H9 (cell line): ENCODE measurements at regions not wholly inside any gene's neighbourhood (a gene's known extent, or its start where the extent isn't known, plus 50 kb on each side); places are given as distances from the start of the nearest gene placed in this dataset.

Experiments
- DNase-seq: peaks from one replicate; pipeline ENCODE4 v3.0.0-alpha.2; 2017
- H2AFZ ChIP-seq: one replicate; pipeline ENCODE4 v1.6.1; 2013; ENCODE audit warnings: mild to moderate bottlenecking, low read length, control low read depth, moderate library complexity
- H2AK5ac ChIP-seq: 2 replicates; pipeline ENCODE4 v1.6.1; 2013; ENCODE audit warnings: low read length, control low read depth, mixed read lengths; ENCODE audit not compliant: insufficient read length
- H2BK120ac ChIP-seq: one replicate; pipeline ENCODE4 v1.6.1; 2013; ENCODE audit warnings: low read depth, mild to moderate bottlenecking, low read length, control low read depth, inconsistent platforms; ENCODE audit not compliant: poor library complexity, severe bottlenecking
- H2BK12ac ChIP-seq: 2 replicates; pipeline ENCODE4 v1.6.1; 2013; ENCODE audit warnings: low read length, control low read depth, mixed read lengths, low read depth; ENCODE audit not compliant: insufficient read length
- H2BK15ac ChIP-seq: 2 replicates; pipeline ENCODE4 v1.6.1; 2013; ENCODE audit warnings: low read depth, low read length, control low read depth
- H2BK20ac ChIP-seq: one replicate; pipeline ENCODE4 v1.6.1; 2013; ENCODE audit warnings: low read depth, mild to moderate bottlenecking, low read length, control low read depth, inconsistent platforms; ENCODE audit not compliant: poor library complexity, severe bottlenecking
- H2BK5ac ChIP-seq: 2 replicates; pipeline ENCODE4 v1.6.1; 2013; ENCODE audit warnings: low read length, control low read depth, mixed read lengths; ENCODE audit not compliant: insufficient read length
- H3K14ac ChIP-seq: 2 replicates; pipeline ENCODE4 v1.6.1; 2013; ENCODE audit warnings: low read length, control low read depth; ENCODE audit not compliant: insufficient read depth
- H3K18ac ChIP-seq: 2 replicates; pipeline ENCODE4 v1.6.1; 2013; ENCODE audit warnings: low read depth, mild to moderate bottlenecking, mixed read lengths, low read length, control low read depth; ENCODE audit not compliant: insufficient read length
- H3K23ac ChIP-seq: 2 replicates; pipeline ENCODE4 v1.6.1; 2013; ENCODE audit warnings: low read length, control low read depth, mixed read lengths, low read depth; ENCODE audit not compliant: insufficient read length
- H3K23me2 ChIP-seq: 2 replicates; pipeline ENCODE4 v1.6.1; 2013; ENCODE audit warnings: low read depth, mild to moderate bottlenecking, mixed read lengths, low read length, control low read depth; ENCODE audit not compliant: insufficient read length, poor library complexity, severe bottlenecking
- H3K27ac ChIP-seq: 2 replicates; pipeline ENCODE4 v1.5.1; 2013; ENCODE audit warnings: low read length, control low read depth, mixed read lengths, low read depth; ENCODE audit not compliant: insufficient read length
- H3K27me3 ChIP-seq: 2 replicates; pipeline ENCODE4 v1.6.1; 2013; ENCODE audit warnings: low read length, control low read depth, inconsistent platforms; ENCODE audit not compliant: insufficient read depth
- H3K4ac ChIP-seq: 2 replicates; pipeline ENCODE4 v1.6.1; 2013; ENCODE audit warnings: low read depth, mild to moderate bottlenecking, control low read depth, inconsistent platforms, low read length, moderate library complexity
- H3K4me1 ChIP-seq: 2 replicates; pipeline ENCODE4 v1.6.1; 2013; ENCODE audit warnings: low read length, control low read depth, inconsistent platforms; ENCODE audit not compliant: insufficient read depth
- H3K4me2 ChIP-seq: 2 replicates; pipeline ENCODE4 v1.6.1; 2013; ENCODE audit warnings: low read length, control low read depth, mixed read lengths; ENCODE audit not compliant: insufficient read length, insufficient read depth
- H3K56ac ChIP-seq: 2 replicates; pipeline ENCODE4 v1.6.1; 2013; ENCODE audit warnings: low read depth, mild to moderate bottlenecking, mixed read lengths, low read length, control low read depth; ENCODE audit not compliant: insufficient read length
- H3K79me1 ChIP-seq: 2 replicates; pipeline ENCODE4 v1.6.1; 2013; ENCODE audit warnings: low read depth, mild to moderate bottlenecking, moderate library complexity, low read length, control low read depth, inconsistent platforms; ENCODE audit not compliant: insufficient read depth, poor library complexity, severe bottlenecking
- H3K79me2 ChIP-seq: 2 replicates; pipeline ENCODE4 v1.6.1; 2013; ENCODE audit warnings: low read length, control low read depth, inconsistent platforms; ENCODE audit not compliant: insufficient read depth
- H3K9ac ChIP-seq: 2 replicates; pipeline ENCODE4 v1.6.1; 2013; ENCODE audit warnings: low read length, control low read depth, mixed read lengths; ENCODE audit not compliant: insufficient read length; ENCODE audit errors: extremely low read depth
- H3K9me3 ChIP-seq: one replicate; pipeline ENCODE4 v1.6.1; 2013; ENCODE audit warnings: low read depth, low read length, inconsistent platforms; ENCODE audit not compliant: control insufficient read depth
- H3T11ph ChIP-seq: one replicate; pipeline ENCODE4 v1.6.1; 2013; ENCODE audit warnings: mild to moderate bottlenecking, low read length, control low read depth, inconsistent platforms
- H4K20me1 ChIP-seq: one replicate; pipeline ENCODE4 v1.6.1; 2013; ENCODE audit not compliant: control insufficient read depth, insufficient read length, insufficient read depth
- H4K5ac ChIP-seq: 2 replicates; pipeline ENCODE4 v1.6.1; 2013; ENCODE audit warnings: low read depth, mild to moderate bottlenecking, mixed read lengths, low read length, control low read depth; ENCODE audit not compliant: insufficient read length
- H4K8ac ChIP-seq: replicated peaks from 2 replicates; pipeline ENCODE4 v1.6.1; 2013; ENCODE audit warnings: low read length, control low read depth, mixed read lengths, low read depth; ENCODE audit not compliant: insufficient read length
- H4K91ac ChIP-seq: 2 replicates; pipeline ENCODE4 v1.6.1; 2013; ENCODE audit warnings: low read depth, mild to moderate bottlenecking, moderate library complexity, mixed read lengths, low read length, control low read depth; ENCODE audit not compliant: insufficient read length
- H3K27ac Mint-ChIP-seq, 3 experiments: 2 replicates in 2 of 3; 3 replicates in 1 of 3; pipeline ENCODE4 v1.8.0; 2020 to 2021; ENCODE audit warnings: mixed read lengths in 3 of 3, mild to moderate bottlenecking in 1 of 3, moderate library complexity in 1 of 3
- H3K27me3 Mint-ChIP-seq: 2 replicates; pipeline ENCODE4 v1.8.0; 2021; ENCODE audit warnings: low read depth, mild to moderate bottlenecking, moderate library complexity, mixed read lengths
- H3K36me3 Mint-ChIP-seq, 3 experiments: 2 replicates in 2 of 3; 3 replicates in 1 of 3; pipeline ENCODE4 v1.8.0; 2020 to 2021; ENCODE audit warnings: low read depth in 3 of 3, mixed read lengths in 3 of 3; ENCODE audit not compliant: insufficient read depth in 1 of 3
- H3K4me1 Mint-ChIP-seq, 2 experiments: 2 replicates each; pipeline ENCODE4 v1.8.0; 2020; ENCODE audit warnings: mixed read lengths in 2 of 2
- H3K4me3 Mint-ChIP-seq, 2 experiments: 2 replicates in 1 of 2; 3 replicates in 1 of 2; pipeline ENCODE4 v1.8.0; 2020 to 2021; ENCODE audit warnings: mild to moderate bottlenecking in 2 of 2, mixed read lengths in 2 of 2, moderate library complexity in 1 of 2
- H3K9me3 Mint-ChIP-seq, 2 experiments: 2 replicates in 1 of 2; 3 replicates in 1 of 2; pipeline ENCODE4 v1.8.0; 2020; ENCODE audit warnings: mild to moderate bottlenecking in 2 of 2, mixed read lengths in 2 of 2, moderate library complexity in 1 of 2
- CTCF ChIP-seq: fragments of 200-600 bp; sonication (generic); conservative IDR thresholded peaks from 3 replicates; pipeline ENCODE4 v1.8.0; 2021; ENCODE audit warnings: antibody characterized with exemption, mild to moderate bottlenecking
- WGBS: extraction: QIAGEN DNeasy Blood & Tissue Kit; methylation state at CpG from one replicate; pipeline ENCODE4 v1.1.7; 2013; ENCODE audit warnings: missing lambda C conversion rate, low lambda C conversion rate, mixed read lengths; ENCODE audit not compliant: insufficient read length; ENCODE audit errors: extremely low coverage; 5-methylcytosine and 5-hydroxymethylcytosine counted together

GRCh38 chr7:125567686-125568085, 638.1 kb upstream of the POT1 start:
- Mint-ChIP-seq H3K36me3 (no peaks in the 10 kb centered on the region), H3K4me3 (no peak overlapping the region), H3K4me1 (0 out of 4 replicates have a peak, but pooled peaks cover 0 to 5% of the 10 kb centered on the region in 2 experiments), H3K27me3 (no peaks in the 10 kb centered on the region), H3K27ac (no peak overlapping the region), H3K9me3 (no peaks in the 10 kb centered on the region)
- WGBS: no CpG with 5 or more reads among the region's 2 CpGs
- Histone ChIP-seq H3K9me3 (no peaks in the 10 kb centered on the region), H3K23ac (no peak overlapping the region), H2AFZ (no peak overlapping the region), H2BK20ac (no peak overlapping the region), H3K27me3 (no peaks in the 10 kb centered on the region), H3K79me2 (no peaks in the 10 kb centered on the region), H3K27ac (no peak overlapping the region), H3K9ac (no peak overlapping the region), H2BK5ac (no peak overlapping the region), H3K4me1 (peaks cover 4% of the 10 kb centered on the region; the same call in 1 of the 2 replicates), H4K20me1 (no peaks in the 10 kb centered on the region), H2BK12ac (no peak overlapping the region), H3K79me1 (no peaks in the 10 kb centered on the region), H4K91ac (no peak overlapping the region), H3K4me2 (no peak overlapping the region), H3K4ac (no peak overlapping the region), H4K5ac (no peak overlapping the region), H3K14ac (no peak overlapping the region), H2BK120ac (no peak overlapping the region), H3K56ac (no peak overlapping the region), H2AK5ac (no peak overlapping the region), H4K8ac (no peak overlapping the region), H3T11ph (no peak overlapping the region), H3K18ac (no peak overlapping the region), H3K23me2 (no peaks in the 10 kb centered on the region), H2BK15ac (no peak overlapping the region)
- DNase-seq: no peak
- no peak for TF ChIP-seq CTCF
